ENCODE measurements at regions not wholly inside any gene's neighbourhood (a gene's known extent, or its start where the extent isn't known, plus 50 kb on each side); places are given as distances from the start of the nearest gene placed in this dataset.

DNA sequence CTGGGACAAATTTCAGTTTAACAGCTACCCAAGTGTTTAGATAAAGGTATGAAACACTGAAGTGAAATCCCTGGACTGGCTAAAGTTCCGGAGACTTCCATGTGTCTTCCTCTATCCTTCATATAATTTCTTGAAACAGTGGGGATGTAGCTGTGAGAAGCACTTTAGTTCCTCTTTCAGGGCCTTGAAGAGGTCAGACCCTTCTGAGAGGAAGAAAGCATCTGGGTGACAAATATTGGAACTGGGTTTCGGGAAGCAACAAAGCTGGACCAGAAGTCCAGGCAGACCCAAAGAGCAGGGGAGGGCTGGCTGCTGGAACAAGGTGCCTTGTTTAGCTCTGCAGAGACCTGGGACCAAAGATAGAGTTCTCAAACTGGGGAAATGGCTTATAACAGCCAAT, 75.4 kb upstream of the ZFAND5 start:
- TF ChIP-seq OSR1 (CRISPR knock-in tag; IDR thresholded peaks at IDR 0.05), result no peak
- no peak for TF ChIP-seq TOX (CRISPR knock-in tag; IDR thresholded peaks at IDR 0.05; ENCODE audit: borderline replicate concordance)
- TF ChIP-seq ISL1 (CRISPR knock-in tag; IDR thresholded peaks at IDR 0.05), result no peak
- TF ChIP-seq, protein P1, sequence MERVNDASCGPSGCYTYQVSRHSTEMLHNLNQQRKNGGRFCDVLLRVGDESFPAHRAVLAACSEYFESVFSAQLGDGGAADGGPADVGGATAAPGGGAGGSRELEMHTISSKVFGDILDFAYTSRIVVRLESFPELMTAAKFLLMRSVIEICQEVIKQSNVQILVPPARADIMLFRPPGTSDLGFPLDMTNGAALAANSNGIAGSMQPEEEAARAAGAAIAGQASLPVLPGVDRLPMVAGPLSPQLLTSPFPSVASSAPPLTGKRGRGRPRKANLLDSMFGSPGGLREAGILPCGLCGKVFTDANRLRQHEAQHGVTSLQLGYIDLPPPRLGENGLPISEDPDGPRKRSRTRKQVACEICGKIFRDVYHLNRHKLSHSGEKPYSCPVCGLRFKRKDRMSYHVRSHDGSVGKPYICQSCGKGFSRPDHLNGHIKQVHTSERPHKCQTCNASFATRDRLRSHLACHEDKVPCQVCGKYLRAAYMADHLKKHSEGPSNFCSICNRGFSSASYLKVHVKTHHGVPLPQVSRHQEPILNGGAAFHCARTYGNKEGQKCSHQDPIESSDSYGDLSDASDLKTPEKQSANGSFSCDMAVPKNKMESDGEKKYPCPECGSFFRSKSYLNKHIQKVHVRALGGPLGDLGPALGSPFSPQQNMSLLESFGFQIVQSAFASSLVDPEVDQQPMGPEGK (CRISPR knock-in tag; IDR thresholded peaks at IDR 0.05; ENCODE audit: borderline replicate concordance), result no peak
- TF ChIP-seq RARB (CRISPR knock-in tag; IDR thresholded peaks at IDR 0.05), result no peak
- no peak for TF ChIP-seq ZFP3 (CRISPR knock-in tag; IDR thresholded peaks at IDR 0.05)
- TF ChIP-seq, protein P2, sequence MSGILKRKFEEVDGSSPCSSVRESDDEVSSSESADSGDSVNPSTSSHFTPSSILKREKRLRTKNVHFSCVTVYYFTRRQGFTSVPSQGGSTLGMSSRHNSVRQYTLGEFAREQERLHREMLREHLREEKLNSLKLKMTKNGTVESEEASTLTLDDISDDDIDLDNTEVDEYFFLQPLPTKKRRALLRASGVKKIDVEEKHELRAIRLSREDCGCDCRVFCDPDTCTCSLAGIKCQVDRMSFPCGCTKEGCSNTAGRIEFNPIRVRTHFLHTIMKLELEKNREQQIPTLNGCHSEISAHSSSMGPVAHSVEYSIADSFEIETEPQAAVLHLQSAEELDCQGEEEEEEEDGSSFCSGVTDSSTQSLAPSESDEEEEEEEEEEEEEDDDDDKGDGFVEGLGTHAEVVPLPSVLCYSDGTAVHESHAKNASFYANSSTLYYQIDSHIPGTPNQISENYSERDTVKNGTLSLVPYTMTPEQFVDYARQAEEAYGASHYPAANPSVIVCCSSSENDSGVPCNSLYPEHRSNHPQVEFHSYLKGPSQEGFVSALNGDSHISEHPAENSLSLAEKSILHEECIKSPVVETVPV (CRISPR knock-in tag; IDR thresholded peaks at IDR 0.05), result no peak
- no peak for TF ChIP-seq ZNF8 (CRISPR knock-in tag; IDR thresholded peaks at IDR 0.05)
- TF ChIP-seq CSDC2 (CRISPR knock-in tag; IDR thresholded peaks at IDR 0.05), result no peak
- TF ChIP-seq SNAI2 (CRISPR knock-in tag; IDR thresholded peaks at IDR 0.05), result no peak

Data from SK-N-SH treated with all-trans-retinoic acid at 6 μM for 48 hours (cell line).